Upper lobe of left lung (tissue), 6 donors: ENCODE measurements at regions not wholly inside any gene's neighbourhood (a gene's known extent, or its start where the extent isn't known, plus 50 kb on each side); places are given as distances from the start of the nearest gene placed in this dataset.

Source experiments
- ATAC-seq, 2 donors: fragments of 200-7000 bp; cut with Tn5 transposase; one replicate each; pipeline ENCODE4 v1.9.1; 2022; ENCODE audit warnings: mild to moderate bottlenecking in 2 of 2, moderate library complexity in 2 of 2; ENCODE audit not compliant: low FRiP score in 2 of 2
- DNase-seq, 2 donors: peaks; one replicate each; pipeline ENCODE4 v3.0.0-alpha.2; 2019 to 2020
- H3K27ac ChIP-seq, 4 donors: fragments of 200-600 bp; sonication (generic); one replicate each; pipeline ENCODE4 v1.5.1; 2016 to 2019
- H3K27me3 ChIP-seq, 4 donors: fragments of 200-600 bp; sonication (generic); one replicate each; pipeline ENCODE4 v1.5.1; 2017 to 2019
- H3K36me3 ChIP-seq, 4 donors: fragments of 200-600 bp; sonication (generic); one replicate each; pipeline ENCODE4 v1.5.1; 2016 to 2019
- H3K4me1 ChIP-seq, 4 donors: fragments of 200-600 bp; sonication (generic); one replicate each; pipeline ENCODE4 v1.5.1; 2018 to 2019
- H3K4me3 ChIP-seq, 4 donors: fragments of 200-600 bp; sonication (generic); one replicate each; pipeline ENCODE4 v1.5.1; 2017 to 2019; ENCODE audit warnings: mild to moderate bottlenecking in 2 of 4, moderate library complexity in 1 of 4
- H3K9me3 ChIP-seq, 4 donors: fragments of 200-600 bp; sonication (generic); one replicate each; pipeline ENCODE4 v1.5.1; 2018 to 2019
- CTCF ChIP-seq, 6 experiments: fragments of 450-650 bp in 4 of 6; fragments of 200-600 bp in 2 of 6; sonication (generic) in 2 of 6; IDR thresholded peaks; one replicate each; pipeline ENCODE4 v1.5.1; 2016 to 2019; ENCODE audit warnings: antibody characterized with exemption in 6 of 6
- EP300 ChIP-seq, 4 donors: sonication (generic); formaldehyde crosslinking; IDR thresholded peaks; one replicate each; pipeline ENCODE4 v1.5.1; 2017; ENCODE audit warnings: antibody characterized with exemption in 4 of 4, control low read depth in 2 of 4
- POLR2A ChIP-seq, 4 donors: fragments of 450-650 bp; IDR thresholded peaks; one replicate each; pipeline ENCODE4 v1.5.1; 2016 to 2017; ENCODE audit warnings: antibody characterized with exemption in 4 of 4, mild to moderate bottlenecking in 2 of 4
- POLR2AphosphoS5 ChIP-seq, 2 donors: sonication (generic); formaldehyde crosslinking; IDR thresholded peaks; one replicate each; pipeline ENCODE4 v1.5.1; 2017; ENCODE audit warnings: antibody characterized with exemption in 2 of 2
- WGBS, 2 donors: methylation state at CpG; one replicate each; pipeline ENCODE4 v1.1.5; 2017 to 2018; 5-methylcytosine and 5-hydroxymethylcytosine counted together
- donor health status: DM: no; HTN: no; CAD: no; lungs with moderate emphysema.
- donor health status: DM: no; HTN: yes; CAD: no; lungs with severe emphysema.

GRCh38 chr18:54692463-54692862, 101.4 kb downstream of the DYNAP start:
- no peak overlapping the region for H3K27ac ChIP-seq
- no peaks in the 10 kb centered on the region for H3K4me1 ChIP-seq
- no peaks in the 10 kb centered on the region for H3K27me3 ChIP-seq
- ATAC-seq (no peak), DNase-seq (no peak)
- 92 to 97% methylated on average over 1 of the region's 1 CpG for WGBS, 2 donors
- no peak overlapping the region for H3K4me3 ChIP-seq
- TF ChIP-seq CTCF (IDR thresholded peaks at IDR 0.05) (no peak), POLR2A (IDR thresholded peaks at IDR 0.05) (no peak), EP300 (IDR thresholded peaks at IDR 0.05) (no peak), POLR2AphosphoS5 (IDR thresholded peaks at IDR 0.05) (no peak)
- H3K9me3 ChIP-seq: no peaks in the 10 kb centered on the region
- H3K36me3 ChIP-seq: no peaks in the 10 kb centered on the region

- ATAC-seq (no peak), DNase-seq (no peak)
- Histone ChIP-seq H3K36me3 (no peaks in the 10 kb centered on the region), H3K9me3 (no peaks in the 10 kb centered on the region), H3K4me3 (no peak overlapping the region), H3K27ac (no peak overlapping the region), H3K27me3 (no peaks in the 10 kb centered on the region), H3K4me1 (no peaks in the 10 kb centered on the region)
- WGBS, 2 donors: 71 to 79% methylated on average over 4 of the region's 4 CpGs
- TF ChIP-seq EP300 (IDR thresholded peaks at IDR 0.05) (no peak), POLR2A (IDR thresholded peaks at IDR 0.05) (no peak), POLR2AphosphoS5 (IDR thresholded peaks at IDR 0.05) (no peak), CTCF (IDR thresholded peaks at IDR 0.05) (no peak)
Observed at GRCh38 chr18:54696616-54697293, 105.7 kb downstream of the DYNAP start.

GRCh38 chr18:54700580-54700979, 109.5 kb downstream of the DYNAP start:
- TF ChIP-seq POLR2A (IDR thresholded peaks at IDR 0.05) (no peak), EP300 (IDR thresholded peaks at IDR 0.05) (no peak), CTCF (IDR thresholded peaks at IDR 0.05) (no peak), POLR2AphosphoS5 (IDR thresholded peaks at IDR 0.05) (no peak)
- no peaks in the 10 kb centered on the region for H3K36me3 ChIP-seq
- H3K4me1 ChIP-seq: no peaks in the 10 kb centered on the region
- no peak for DNase-seq
- no peak for ATAC-seq
- no peak overlapping the region for H3K4me3 ChIP-seq
- WGBS, 2 donors: 45 to 56% methylated on average over 1 of the region's 1 CpG
- H3K9me3 ChIP-seq: no peaks in the 10 kb centered on the region
- no peak overlapping the region for H3K27ac ChIP-seq
- H3K27me3 ChIP-seq: no peaks in the 10 kb centered on the region

- WGBS, 2 donors: 63 to 79% methylated on average over 1 of the region's 1 CpG
- no peak for DNase-seq
- ATAC-seq: no peak
- H3K36me3 ChIP-seq: no peaks in the 10 kb centered on the region
- no peak overlapping the region for H3K27ac ChIP-seq
- H3K9me3 ChIP-seq: no peaks in the 10 kb centered on the region
- no peak for TF ChIP-seq POLR2A (IDR thresholded peaks at IDR 0.05)
- no peak for TF ChIP-seq EP300 (IDR thresholded peaks at IDR 0.05)
- no peak for TF ChIP-seq CTCF (IDR thresholded peaks at IDR 0.05)
- no peak for TF ChIP-seq POLR2AphosphoS5 (IDR thresholded peaks at IDR 0.05)
- no peaks in the 10 kb centered on the region for H3K4me1 ChIP-seq
- no peak overlapping the region for H3K4me3 ChIP-seq
- no peaks in the 10 kb centered on the region for H3K27me3 ChIP-seq
Observed at GRCh38 chr18:54702686-54703085, 111.6 kb downstream of the DYNAP start.
